ENCODE measurements at regions not wholly inside any gene's neighbourhood (a gene's known extent, or its start where the extent isn't known, plus 50 kb on each side); places are given as distances from the start of the nearest gene placed in this dataset.

GRCh38 chr10:113232928-113233511 is 283.0 kb downstream of the TCF7L2 start:
- DNase-seq: no peak
- 84% methylated on average over 5 of the region's 5 CpGs for WGBS, 2 donors
- TF ChIP-seq POLR2A (IDR thresholded peaks at IDR 0.05) (no peak), CTCF (IDR thresholded peaks at IDR 0.05) (no peak)
- no peak overlapping the region for H3K27ac ChIP-seq
- no peaks in the 10 kb centered on the region for H3K9me3 ChIP-seq
- no peaks in the 10 kb centered on the region for H3K27me3 ChIP-seq
- H3K36me3 ChIP-seq (ENCODE audit: low read depth, missing control alignments): no peaks in the 10 kb centered on the region
- intact Hi-C loops (cut with DNase I; ENCODE audit: low total_unique reads): no loop called here
- no peak overlapping the region for H3K4me3 ChIP-seq
- H3K4me1 ChIP-seq: no peaks in the 10 kb centered on the region

GRCh38 chr10:113234481-113234880 is 284.4 kb downstream of the TCF7L2 start:
- 99 to 100% methylated on average over 3 of the region's 3 CpGs for WGBS, 2 donors
- intact Hi-C loops (cut with DNase I; ENCODE audit: low total_unique reads): no loop called here
- no peak overlapping the region for H3K4me3 ChIP-seq
- H3K9me3 ChIP-seq: no peaks in the 10 kb centered on the region
- TF ChIP-seq CTCF (IDR thresholded peaks at IDR 0.05): no peak
- TF ChIP-seq POLR2A (IDR thresholded peaks at IDR 0.05): no peak
- H3K27ac ChIP-seq: no peak overlapping the region
- DNase-seq: no peak
- H3K4me1 ChIP-seq: no peaks in the 10 kb centered on the region
- H3K27me3 ChIP-seq: no peaks in the 10 kb centered on the region
- H3K36me3 ChIP-seq (ENCODE audit: low read depth, missing control alignments): no peaks in the 10 kb centered on the region

GRCh38 chr10:113235508-113235907 is 285.5 kb downstream of the TCF7L2 start:
- Histone ChIP-seq H3K4me3 (no peak overlapping the region), H3K27me3 (no peaks in the 10 kb centered on the region), H3K4me1 (no peaks in the 10 kb centered on the region), H3K36me3 (ENCODE audit: low read depth, missing control alignments) (no peaks in the 10 kb centered on the region), H3K9me3 (no peaks in the 10 kb centered on the region), H3K27ac (no peak overlapping the region)
- intact Hi-C loops (cut with DNase I; ENCODE audit: low total_unique reads): no loop called here
- TF ChIP-seq POLR2A (IDR thresholded peaks at IDR 0.05): no peak
- no peak for TF ChIP-seq CTCF (IDR thresholded peaks at IDR 0.05)
- no peak for DNase-seq
- WGBS, 2 donors: 78 to 96% methylated on average over 4 of the region's 4 CpGs

GRCh38 chr10:113236998-113237397 is 287.0 kb downstream of the TCF7L2 start:
- Histone ChIP-seq H3K4me3 (no peak overlapping the region), H3K9me3 (no peaks in the 10 kb centered on the region), H3K27ac (no peak overlapping the region), H3K4me1 (no peaks in the 10 kb centered on the region), H3K36me3 (ENCODE audit: low read depth, missing control alignments) (no peaks in the 10 kb centered on the region), H3K27me3 (no peaks in the 10 kb centered on the region)
- intact Hi-C loops (cut with DNase I; ENCODE audit: low total_unique reads): no loop called here
- DNase-seq: no peak
- WGBS, 2 donors: 88% methylated on average over 5 of the region's 5 CpGs
- TF ChIP-seq POLR2A (IDR thresholded peaks at IDR 0.05) (no peak), CTCF (IDR thresholded peaks at IDR 0.05) (no peak)
